Chondrocyte (in vitro differentiated cells): ENCODE measurements at regions not wholly inside any gene's neighbourhood (a gene's known extent, or its start where the extent isn't known, plus 50 kb on each side); places are given as distances from the start of the nearest gene placed in this dataset.

Experiments used
- DNase-seq: peaks from one replicate; pipeline ENCODE4 v3.0.0; 2021; ENCODE audit warnings: mixed read lengths, low spot score
- H3K27ac Mint-ChIP-seq: one replicate; pipeline ENCODE4 v1.8.0; 2021; ENCODE audit warnings: mild to moderate bottlenecking, moderate library complexity, mixed read lengths; ENCODE audit not compliant: unreplicated experiment
- H3K27me3 Mint-ChIP-seq: 2 replicates; pipeline ENCODE4 v1.8.0; 2021; ENCODE audit warnings: low read depth, mixed read lengths
- H3K36me3 Mint-ChIP-seq: 2 replicates; pipeline ENCODE4 v1.8.0; 2021; ENCODE audit warnings: low read depth, mixed read lengths
- H3K4me1 Mint-ChIP-seq: 2 replicates; pipeline ENCODE4 v1.8.0; 2021; ENCODE audit warnings: low read depth, mild to moderate bottlenecking, mixed read lengths
- H3K4me3 Mint-ChIP-seq: one replicate; pipeline ENCODE4 v1.8.0; 2021; ENCODE audit warnings: mild to moderate bottlenecking, moderate library complexity, mixed read lengths; ENCODE audit not compliant: unreplicated experiment
- H3K9me3 Mint-ChIP-seq: 2 replicates; pipeline ENCODE4 v1.8.0; 2021; ENCODE audit warnings: low read depth, mixed read lengths
- TF ChIP-seq, protein P1 (sequence below): fragments of 200-600 bp; sonication (generic); IDR thresholded peaks from 2 replicates; pipeline ENCODE4 v1.5.0; 2021; ENCODE audit warnings: antibody characterized with exemption, mild to moderate bottlenecking, moderate library complexity

DNA sequence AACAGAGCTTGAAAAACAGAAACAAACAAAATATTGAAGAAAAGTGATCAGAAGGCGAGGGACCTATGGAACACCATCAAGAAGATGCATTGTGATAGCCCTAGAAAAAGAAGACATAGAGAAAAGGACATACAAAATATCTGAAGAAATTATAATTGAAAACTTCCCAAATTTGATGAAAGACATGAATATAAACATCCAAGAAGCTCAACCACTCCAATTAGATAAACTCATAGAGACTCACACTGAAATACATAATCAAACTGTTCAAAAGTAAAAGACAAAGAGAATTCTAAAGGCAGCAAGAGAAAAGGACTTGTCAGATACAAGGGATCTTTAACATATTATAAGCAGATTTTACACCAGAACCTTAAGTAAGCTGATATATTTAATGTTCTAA lies 869.8 kb downstream of the PCDH18 start:
- no peaks in the 10 kb centered on the region for H3K27me3 Mint-ChIP-seq
- H3K27ac Mint-ChIP-seq, result no peak overlapping the region
- peaks cover 7% of the 10 kb centered on the region for H3K36me3 Mint-ChIP-seq
- no peak overlapping the region for H3K4me3 Mint-ChIP-seq
- DNase-seq, result no peak
- H3K9me3 Mint-ChIP-seq, result peaks cover 26% of the 10 kb centered on the region
- TF ChIP-seq, protein P1, sequence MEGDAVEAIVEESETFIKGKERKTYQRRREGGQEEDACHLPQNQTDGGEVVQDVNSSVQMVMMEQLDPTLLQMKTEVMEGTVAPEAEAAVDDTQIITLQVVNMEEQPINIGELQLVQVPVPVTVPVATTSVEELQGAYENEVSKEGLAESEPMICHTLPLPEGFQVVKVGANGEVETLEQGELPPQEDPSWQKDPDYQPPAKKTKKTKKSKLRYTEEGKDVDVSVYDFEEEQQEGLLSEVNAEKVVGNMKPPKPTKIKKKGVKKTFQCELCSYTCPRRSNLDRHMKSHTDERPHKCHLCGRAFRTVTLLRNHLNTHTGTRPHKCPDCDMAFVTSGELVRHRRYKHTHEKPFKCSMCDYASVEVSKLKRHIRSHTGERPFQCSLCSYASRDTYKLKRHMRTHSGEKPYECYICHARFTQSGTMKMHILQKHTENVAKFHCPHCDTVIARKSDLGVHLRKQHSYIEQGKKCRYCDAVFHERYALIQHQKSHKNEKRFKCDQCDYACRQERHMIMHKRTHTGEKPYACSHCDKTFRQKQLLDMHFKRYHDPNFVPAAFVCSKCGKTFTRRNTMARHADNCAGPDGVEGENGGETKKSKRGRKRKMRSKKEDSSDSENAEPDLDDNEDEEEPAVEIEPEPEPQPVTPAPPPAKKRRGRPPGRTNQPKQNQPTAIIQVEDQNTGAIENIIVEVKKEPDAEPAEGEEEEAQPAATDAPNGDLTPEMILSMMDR, result no peak
- H3K4me1 Mint-ChIP-seq, result peaks cover 4% of the 10 kb centered on the region

GRCh38 chr4:136653640-136654406 lies 878.5 kb downstream of the PCDH18 start:
- Mint-ChIP-seq H3K27me3 (no peaks in the 10 kb centered on the region), H3K9me3 (peaks cover 5% of the 10 kb centered on the region), H3K27ac (no peak overlapping the region), H3K4me1 (peaks cover 10% of the 10 kb centered on the region), H3K4me3 (no peak overlapping the region), H3K36me3 (no peaks in the 10 kb centered on the region)
- no peak for DNase-seq
- TF ChIP-seq, protein P1, result no peak

DNA sequence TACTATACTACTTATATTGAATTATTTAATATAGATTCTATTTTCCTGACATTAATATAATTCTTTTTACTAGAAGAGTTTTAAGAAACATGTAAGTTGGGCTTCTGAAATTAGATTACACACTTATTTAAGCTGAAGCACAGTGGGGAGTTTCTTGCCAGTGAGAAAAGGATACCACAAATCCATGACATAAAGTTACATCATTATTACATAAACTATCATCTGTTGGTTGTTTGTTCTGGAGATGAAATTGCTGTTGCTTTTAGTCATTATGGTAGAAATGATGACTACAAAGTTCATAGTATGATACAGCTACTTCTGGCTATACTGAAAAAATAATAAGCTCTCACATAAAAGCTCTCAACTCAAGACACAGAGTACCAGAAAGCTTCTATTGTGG lies 880.4 kb downstream of the PCDH18 start:
- Mint-ChIP-seq H3K27me3 (no peaks in the 10 kb centered on the region), H3K4me3 (no peak overlapping the region), H3K36me3 (no peaks in the 10 kb centered on the region), H3K27ac (no peak overlapping the region), H3K9me3 (peaks cover 5% of the 10 kb centered on the region), H3K4me1 (peaks cover 10% of the 10 kb centered on the region)
- DNase-seq, result no peak
- TF ChIP-seq, protein P1, result no peak

- no peaks in the 10 kb centered on the region for H3K36me3 Mint-ChIP-seq
- H3K9me3 Mint-ChIP-seq, result peaks cover 5% of the 10 kb centered on the region
- no peak for DNase-seq
- peaks cover 10% of the 10 kb centered on the region for H3K4me1 Mint-ChIP-seq
- no peak overlapping the region for H3K4me3 Mint-ChIP-seq
- no peak overlapping the region for H3K27ac Mint-ChIP-seq
- H3K27me3 Mint-ChIP-seq, result no peaks in the 10 kb centered on the region
- TF ChIP-seq, protein P1, result no peak
These were observed 881.0 kb downstream of the PCDH18 start for GRCh38 chr4:136651278-136651667.

GRCh38 chr4:136650541-136651277 lies 881.6 kb downstream of the PCDH18 start:
- Mint-ChIP-seq H3K4me3 (no peak overlapping the region), H3K36me3 (no peaks in the 10 kb centered on the region), H3K27me3 (no peaks in the 10 kb centered on the region), H3K4me1 (peaks cover 10% of the 10 kb centered on the region), H3K27ac (no peak overlapping the region), H3K9me3 (peaks cover 2% of the 10 kb centered on the region)
- TF ChIP-seq, protein P1, result no peak
- no peak for DNase-seq
